OCI-LY3 (cell line): ENCODE measurements at regions not wholly inside any gene's neighbourhood (a gene's known extent, or its start where the extent isn't known, plus 50 kb on each side); places are given as distances from the start of the nearest gene placed in this dataset.

Experiments used
- H2AFZ ChIP-seq: fragments of 200-600, 300-600 bp; shearing (Covaris generic); 2 replicates; pipeline ENCODE4 v1.6.0; 2014; ENCODE audit warnings: antibody characterized with exemption, low read depth, low read length
- H3K27ac ChIP-seq: fragments of 200-600, 300-600 bp; sonication (generic); 2 replicates; pipeline ENCODE4 v1.5.1; 2014; ENCODE audit warnings: mild to moderate bottlenecking, low read length, moderate library complexity, mixed read lengths
- H3K27me3 ChIP-seq: fragments of 200-600, 300-600 bp; sonication (generic); 2 replicates; pipeline ENCODE4 v1.6.1; 2014; ENCODE audit warnings: low read depth, low read length, mixed read lengths
- H3K36me3 ChIP-seq: fragments of 200-600, 300-600 bp; sonication (generic); replicated peaks from 2 replicates; pipeline ENCODE3; 2014; ENCODE audit warnings: low read depth, low read length, mixed read lengths
- H3K4me1 ChIP-seq: fragments of 300-600, 200-600 bp; sonication (generic); 2 replicates; pipeline ENCODE4 v1.6.1; 2014; ENCODE audit warnings: low read length, mixed read lengths
- H3K4me2 ChIP-seq: fragments of 200-600, 300-600 bp; sonication (generic); 2 replicates; pipeline ENCODE4 v1.6.1; 2014; ENCODE audit warnings: low read length, mixed read lengths
- H3K4me3 ChIP-seq: fragments of 300-600, 200-600 bp; sonication (generic); 2 replicates; pipeline ENCODE4 v1.5.1; 2014; ENCODE audit warnings: antibody characterized with exemption, mild to moderate bottlenecking, low read length, moderate library complexity
- H3K79me2 ChIP-seq: fragments of 300-600, 200-600 bp; shearing (Covaris generic); 2 replicates; pipeline ENCODE4 v1.6.1; 2014; ENCODE audit warnings: mild to moderate bottlenecking, low read length, mixed read lengths
- H3K9ac ChIP-seq: fragments of 300-600, 200-600 bp; shearing (Covaris generic); 2 replicates; pipeline ENCODE4 v1.6.0; 2014; ENCODE audit warnings: mild to moderate bottlenecking, low read length, moderate library complexity
- H3K9me3 ChIP-seq: fragments of 200-600, 300-600 bp; shearing (Covaris generic); 2 replicates; pipeline ENCODE4 v1.6.1; 2014; ENCODE audit warnings: low read length, mixed read lengths; ENCODE audit not compliant: insufficient read depth
- H4K20me1 ChIP-seq: fragments of 200-600, 300-600 bp; sonication (generic); 2 replicates; pipeline ENCODE4 v1.6.1; 2016; ENCODE audit warnings: low read length, mixed read lengths; ENCODE audit not compliant: insufficient read depth
- EZH2phosphoT487 ChIP-seq: fragments of 200-600 bp; shearing (Covaris generic); IDR thresholded peaks from 2 replicates; pipeline ENCODE4 v1.6.1; 2018; ENCODE audit warnings: antibody characterized with exemption, mixed run types, low read depth
- TF ChIP-seq, protein P1 (sequence below): fragments of 200-600, 300-600 bp; sonication (generic); IDR thresholded peaks from 2 replicates; pipeline ENCODE4 v1.5.1; 2014; ENCODE audit warnings: antibody characterized with exemption, low read length, low read depth

DNA sequence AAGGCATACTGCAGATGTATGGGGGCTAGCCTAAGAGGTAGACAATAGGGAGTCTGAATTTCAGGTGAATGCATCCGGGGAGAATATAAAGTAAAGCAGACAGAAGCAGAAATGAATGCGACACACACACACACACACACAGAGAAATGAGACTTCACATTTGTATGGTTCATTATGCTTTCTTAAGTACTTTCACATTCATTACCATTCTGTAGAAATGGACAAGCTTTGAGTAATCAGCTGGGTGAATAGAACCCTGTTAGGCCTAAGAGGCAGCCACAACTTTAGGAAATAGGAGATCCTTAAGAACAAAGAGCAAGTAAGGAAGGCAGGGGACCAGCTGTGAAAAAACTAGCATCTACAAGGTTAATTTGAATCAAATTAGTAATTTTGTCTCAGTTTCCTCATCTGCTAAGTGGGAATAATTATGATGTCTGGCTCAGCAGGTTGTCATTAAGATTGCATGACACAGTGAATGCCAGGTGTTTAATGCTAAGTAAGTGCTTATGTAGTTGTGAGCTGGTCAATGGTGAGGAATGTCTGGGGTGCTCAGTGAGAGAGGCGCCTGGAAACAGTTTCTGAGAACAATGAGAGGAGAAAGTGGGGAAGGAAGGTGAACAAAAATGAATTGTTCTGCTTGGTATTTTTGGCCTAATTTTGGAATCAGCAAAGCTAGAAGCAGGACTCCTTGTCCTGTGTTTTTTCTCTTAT is 265.8 kb upstream of the CLINT1 start:
- Histone ChIP-seq H3K4me3 (no peak overlapping the region), H3K4me2 (no peak overlapping the region), H3K9me3 (no peaks in the 10 kb centered on the region), H3K36me3 (no peaks in the 10 kb centered on the region), H4K20me1 (no peaks in the 10 kb centered on the region), H3K9ac (no peak overlapping the region), H3K27ac (no peak overlapping the region), H2AFZ (no peak overlapping the region), H3K4me1 (peaks cover 28% of the 10 kb centered on the region), H3K79me2 (no peaks in the 10 kb centered on the region), H3K27me3 (peaks cover 7% of the 10 kb centered on the region)
- no peak for TF ChIP-seq EZH2phosphoT487
- TF ChIP-seq, protein P1, sequence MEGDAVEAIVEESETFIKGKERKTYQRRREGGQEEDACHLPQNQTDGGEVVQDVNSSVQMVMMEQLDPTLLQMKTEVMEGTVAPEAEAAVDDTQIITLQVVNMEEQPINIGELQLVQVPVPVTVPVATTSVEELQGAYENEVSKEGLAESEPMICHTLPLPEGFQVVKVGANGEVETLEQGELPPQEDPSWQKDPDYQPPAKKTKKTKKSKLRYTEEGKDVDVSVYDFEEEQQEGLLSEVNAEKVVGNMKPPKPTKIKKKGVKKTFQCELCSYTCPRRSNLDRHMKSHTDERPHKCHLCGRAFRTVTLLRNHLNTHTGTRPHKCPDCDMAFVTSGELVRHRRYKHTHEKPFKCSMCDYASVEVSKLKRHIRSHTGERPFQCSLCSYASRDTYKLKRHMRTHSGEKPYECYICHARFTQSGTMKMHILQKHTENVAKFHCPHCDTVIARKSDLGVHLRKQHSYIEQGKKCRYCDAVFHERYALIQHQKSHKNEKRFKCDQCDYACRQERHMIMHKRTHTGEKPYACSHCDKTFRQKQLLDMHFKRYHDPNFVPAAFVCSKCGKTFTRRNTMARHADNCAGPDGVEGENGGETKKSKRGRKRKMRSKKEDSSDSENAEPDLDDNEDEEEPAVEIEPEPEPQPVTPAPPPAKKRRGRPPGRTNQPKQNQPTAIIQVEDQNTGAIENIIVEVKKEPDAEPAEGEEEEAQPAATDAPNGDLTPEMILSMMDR = no peak

DNA sequence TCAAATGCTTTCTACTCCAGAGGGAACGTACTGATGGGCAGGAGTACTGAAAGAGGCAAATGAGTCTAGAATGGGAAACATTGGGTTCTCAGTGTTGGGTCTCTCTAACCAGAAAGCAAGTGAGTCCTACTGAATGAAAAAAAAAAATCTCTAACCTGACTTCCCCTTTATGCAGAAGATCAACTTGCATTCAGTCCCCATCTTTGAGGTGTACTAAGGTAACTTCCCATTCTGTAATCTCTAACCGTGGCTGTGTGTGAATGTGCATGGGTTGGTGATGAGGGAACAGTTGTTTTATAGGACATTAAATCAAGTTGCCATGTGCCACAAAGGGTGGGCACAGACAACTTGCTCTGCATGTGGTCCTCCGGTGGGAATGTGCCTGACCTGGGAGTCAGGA is 264.6 kb upstream of the CLINT1 start:
- H3K4me1 ChIP-seq = peaks cover 28% of the 10 kb centered on the region
- no peaks in the 10 kb centered on the region for H4K20me1 ChIP-seq
- H3K9ac ChIP-seq = no peak overlapping the region
- H3K27ac ChIP-seq = no peak overlapping the region
- H3K4me3 ChIP-seq = peak overlapping the region; percentile 13; the same call in 1 of the 2 replicates
- no peaks in the 10 kb centered on the region for H3K36me3 ChIP-seq
- H2AFZ ChIP-seq = no peak overlapping the region
- no peaks in the 10 kb centered on the region for H3K79me2 ChIP-seq
- peak overlapping the region; percentile 45 for H3K4me2 ChIP-seq
- H3K27me3 ChIP-seq = peaks cover 10% of the 10 kb centered on the region
- H3K9me3 ChIP-seq = no peaks in the 10 kb centered on the region
- TF ChIP-seq EZH2phosphoT487 = no peak
- TF ChIP-seq, protein P1 = no peak

DNA sequence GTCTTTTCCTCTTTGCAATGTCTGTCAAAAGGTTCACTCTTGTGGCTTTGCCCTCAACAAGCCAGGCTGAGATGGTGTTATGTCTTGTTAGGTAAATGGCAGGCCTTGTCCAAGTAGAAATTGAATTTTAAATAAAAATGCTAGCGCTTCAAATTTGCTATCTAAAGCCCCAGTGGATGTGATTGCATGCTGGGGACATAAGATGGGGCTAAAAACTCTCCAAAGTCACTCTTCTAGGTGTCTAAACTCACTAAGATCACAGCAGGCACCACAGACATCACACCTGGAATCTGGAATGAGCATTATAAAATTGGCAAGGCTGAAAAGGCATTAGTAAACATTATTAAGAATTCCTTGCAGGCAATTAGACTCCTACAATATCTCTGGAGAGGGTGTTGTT is 262.7 kb upstream of the CLINT1 start:
- Histone ChIP-seq H3K79me2 (no peaks in the 10 kb centered on the region), H3K9ac (no peak overlapping the region), H3K4me3 (no peak overlapping the region), H3K36me3 (no peaks in the 10 kb centered on the region), H3K9me3 (no peaks in the 10 kb centered on the region), H2AFZ (no peak overlapping the region), H3K27ac (no peak overlapping the region), H4K20me1 (no peaks in the 10 kb centered on the region), H3K27me3 (peaks cover 10% of the 10 kb centered on the region), H3K4me1 (peaks cover 28% of the 10 kb centered on the region), H3K4me2 (no peak overlapping the region)
- no peak for TF ChIP-seq EZH2phosphoT487
- TF ChIP-seq, protein P1 = peak; percentile 14; the same call in 1 of the 2 replicates

DNA sequence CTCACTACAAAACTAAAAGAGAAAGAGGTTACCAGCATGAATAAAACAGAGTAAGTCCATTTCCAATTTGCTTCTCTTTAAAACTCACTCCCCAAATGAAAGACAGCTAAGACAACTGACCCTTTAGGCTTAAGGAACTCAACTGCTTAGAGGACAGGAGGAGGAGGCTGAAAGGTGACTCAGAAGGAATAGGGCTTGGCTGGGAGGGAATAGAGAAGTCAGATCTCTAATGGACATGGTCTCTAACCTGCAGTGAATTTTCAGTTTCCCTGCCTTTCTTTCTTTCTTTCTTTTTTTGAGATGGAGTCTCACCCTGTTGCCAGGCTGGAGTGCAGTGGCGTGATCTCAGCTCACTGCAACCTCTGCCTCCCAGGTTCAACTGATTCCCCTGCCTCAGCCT is 261.8 kb upstream of the CLINT1 start:
- Histone ChIP-seq H3K4me2 (no peak overlapping the region), H3K27ac (no peak overlapping the region), H3K9ac (no peak overlapping the region), H4K20me1 (no peaks in the 10 kb centered on the region), H3K36me3 (no peaks in the 10 kb centered on the region), H3K27me3 (peaks cover 7% of the 10 kb centered on the region), H3K9me3 (no peaks in the 10 kb centered on the region), H3K79me2 (no peaks in the 10 kb centered on the region), H2AFZ (no peak overlapping the region), H3K4me3 (no peak overlapping the region), H3K4me1 (peaks cover 31% of the 10 kb centered on the region)
- TF ChIP-seq, protein P1 = no peak
- TF ChIP-seq EZH2phosphoT487 = no peak
